GM12892 (cell line): ENCODE measurements at regions not wholly inside any gene's neighbourhood (a gene's known extent, or its start where the extent isn't known, plus 50 kb on each side); places are given as distances from the start of the nearest gene placed in this dataset.

Experiments
- DNase-seq: peaks from one replicate; pipeline ENCODE4 v3.0.0; 2011; ENCODE audit not compliant: insufficient read length
- FAIRE-seq: peaks from 2 replicates; lab custom pipeline; 2011; peaks lifted over from hg19 to GRCh38; lab: Jason Lieb, UNC
- POLR2A ChIP-seq: IDR thresholded peaks from 2 replicates; pipeline ENCODE4 v1.6.1; 2011; ENCODE audit warnings: low read depth, low read length, control low read depth
- POLR2AphosphoS5 ChIP-seq: IDR thresholded peaks from 2 replicates; pipeline ENCODE4 v1.6.1; 2011; ENCODE audit warnings: low read depth, low read length, control low read depth
- TAF1 ChIP-seq: IDR thresholded peaks from 2 replicates; pipeline ENCODE4 v1.6.1; 2011; ENCODE audit warnings: low read depth, mild to moderate bottlenecking, control low read depth, low read length, borderline replicate concordance

- DNase-seq (no peak), FAIRE-seq (no peak)
- no peak for TF ChIP-seq POLR2AphosphoS5
- no peak for TF ChIP-seq POLR2A
- no peak for TF ChIP-seq TAF1
These were observed 86.1 kb downstream of the RAP2A start for GRCh38 chr13:97520061-97520460.

DNA sequence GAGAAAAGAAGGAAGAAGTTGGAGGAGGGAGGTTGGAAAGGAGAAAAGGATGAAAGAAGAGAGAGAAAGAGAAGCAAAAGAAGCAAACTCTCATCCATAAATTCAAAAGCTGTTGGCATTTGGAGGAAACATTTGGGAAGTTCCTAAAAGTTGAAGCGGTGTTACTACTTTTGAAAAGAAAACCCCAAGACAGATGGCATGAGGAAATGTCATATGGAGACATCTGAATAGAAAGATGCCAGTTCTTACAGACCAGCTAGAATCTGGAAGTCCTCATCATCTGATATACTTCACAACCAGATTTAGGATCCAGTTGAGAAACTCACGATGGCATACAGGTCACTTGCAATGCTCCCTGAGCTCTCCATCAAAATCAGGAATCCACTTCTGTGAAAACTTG lies 86.9 kb downstream of the RAP2A start:
- DNase-seq (no peak), FAIRE-seq (no peak)
- TF ChIP-seq POLR2A, result no peak
- no peak for TF ChIP-seq POLR2AphosphoS5
- no peak for TF ChIP-seq TAF1

- no peak for TF ChIP-seq POLR2A
- no peak for TF ChIP-seq POLR2AphosphoS5
- no peak for TF ChIP-seq TAF1
- DNase-seq (no peak), FAIRE-seq (no peak)
These were observed 87.8 kb downstream of the RAP2A start for GRCh38 chr13:97521726-97522125.

DNA sequence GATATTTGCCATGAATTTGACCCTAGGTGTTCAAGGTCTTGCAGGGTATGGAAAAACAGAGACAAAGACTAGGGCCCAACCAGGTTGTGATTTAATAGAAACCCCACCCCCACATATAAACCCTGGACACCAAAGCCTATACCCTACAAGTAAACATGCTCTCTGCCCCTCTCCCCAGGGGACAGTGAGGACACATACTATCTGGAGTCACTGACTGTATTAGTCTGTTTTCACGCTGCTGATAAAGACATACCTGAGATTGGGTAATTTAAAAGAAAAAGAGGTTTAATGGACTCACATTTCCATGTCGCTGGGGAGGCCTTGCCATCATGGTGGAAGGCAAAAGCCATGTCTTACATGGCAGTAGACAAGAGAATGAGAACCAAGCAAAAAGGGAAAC lies 88.3 kb downstream of the RAP2A start:
- FAIRE-seq, result no peak
- DNase-seq, result no peak
- no peak for TF ChIP-seq POLR2A
- TF ChIP-seq TAF1, result no peak
- TF ChIP-seq POLR2AphosphoS5, result no peak

GRCh38 chr13:97526556-97526955 lies 92.6 kb downstream of the RAP2A start:
- TF ChIP-seq TAF1, result no peak
- TF ChIP-seq POLR2AphosphoS5, result no peak
- DNase-seq, result no peak
- FAIRE-seq, result no peak

GRCh38 chr13:97528518-97528917 lies 94.5 kb downstream of the RAP2A start:
- no peak for TF ChIP-seq TAF1
- TF ChIP-seq POLR2AphosphoS5, result no peak
- no peak for TF ChIP-seq POLR2A

DNA sequence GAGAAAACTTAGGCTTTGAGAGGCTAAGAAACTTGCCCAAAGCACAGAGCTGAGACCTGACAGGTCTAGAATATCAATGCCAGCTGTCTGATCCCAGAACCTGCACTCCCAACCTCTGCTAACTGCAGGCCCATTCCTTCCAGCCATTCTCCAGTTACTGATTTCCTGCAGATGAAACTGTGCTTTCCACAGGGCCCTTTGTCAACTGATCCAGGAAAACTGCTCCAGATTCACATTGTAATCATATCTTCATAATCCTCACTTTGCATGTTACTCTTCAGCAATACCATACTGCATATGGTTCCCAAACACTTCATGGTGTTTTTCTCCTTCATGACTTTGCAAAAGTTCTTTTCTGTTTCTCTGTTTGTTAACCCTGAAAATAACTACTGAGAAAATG lies 100.6 kb downstream of the RAP2A start:
- DNase-seq, result no peak
- FAIRE-seq, result no peak
- TF ChIP-seq POLR2AphosphoS5 (no peak), POLR2A (no peak), TAF1 (no peak)

More at GRCh38 chr13:97528518-97528917, 94.5 kb downstream of the RAP2A start:
- DNase-seq (no peak), FAIRE-seq (no peak)

GRCh38 chr13:97535614-97536013 lies 101.6 kb downstream of the RAP2A start:
- DNase-seq (no peak), FAIRE-seq (no peak)
- TF ChIP-seq TAF1, result no peak
- TF ChIP-seq POLR2A, result no peak
- no peak for TF ChIP-seq POLR2AphosphoS5

GRCh38 chr13:97537110-97537509 lies 103.1 kb downstream of the RAP2A start:
- DNase-seq, result no peak
- FAIRE-seq, result no peak
- TF ChIP-seq POLR2AphosphoS5 (no peak), TAF1 (no peak), POLR2A (no peak)

GRCh38 chr13:97538203-97538602 lies 104.2 kb downstream of the RAP2A start:
- peak; percentile 24 for FAIRE-seq
- no peak for DNase-seq
- no peak for TF ChIP-seq TAF1
- no peak for TF ChIP-seq POLR2AphosphoS5
- TF ChIP-seq POLR2A, result no peak

- TF ChIP-seq TAF1 (no peak), POLR2A (no peak), POLR2AphosphoS5 (no peak)
- FAIRE-seq, result peak; percentile 58
These were observed 106.0 kb downstream of the RAP2A start for GRCh38 chr13:97539651-97540610.

DNA sequence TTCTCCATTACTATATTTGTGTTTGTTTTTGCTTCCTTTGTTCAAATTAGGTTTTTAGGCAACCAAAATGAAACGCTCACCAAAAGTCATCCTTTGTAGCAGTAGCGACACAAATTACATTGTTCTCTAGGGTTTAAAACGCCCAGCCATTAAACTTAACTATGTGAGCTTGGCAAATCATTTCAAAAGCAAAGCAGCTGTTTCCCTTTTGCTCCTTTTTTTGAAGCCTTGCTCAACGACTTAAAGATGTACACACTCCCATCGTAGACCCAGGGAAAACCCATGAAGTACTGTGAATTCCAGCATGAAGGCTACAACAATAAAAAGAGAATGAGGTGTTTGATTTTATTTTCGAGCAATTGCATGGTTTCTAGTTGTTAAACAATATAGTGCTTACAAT lies 106.7 kb downstream of the RAP2A start:
- FAIRE-seq (no peak), DNase-seq (no peak)
- TF ChIP-seq TAF1 (no peak), POLR2A (no peak), POLR2AphosphoS5 (no peak)

More at GRCh38 chr13:97539651-97540610, 106.0 kb downstream of the RAP2A start:
- no peak for DNase-seq
